Neural cell (in vitro differentiated cells): ENCODE measurements at regions not wholly inside any gene's neighbourhood (a gene's known extent, or its start where the extent isn't known, plus 50 kb on each side); places are given as distances from the start of the nearest gene placed in this dataset.

ENCODE experiments used
- H2AFZ ChIP-seq: fragments of 200-600, 300-800 bp; sonication (generic), shearing (Covaris generic); 2 replicates; pipeline ENCODE4 v1.6.0; 2014; ENCODE audit warnings: low read depth, mild to moderate bottlenecking, antibody characterized with exemption, low read length, moderate library complexity
- H3F3A ChIP-seq: fragments of 200-600 bp; shearing (Covaris generic); 2 replicates; pipeline ENCODE4 v1.6.1; 2016; ENCODE audit warnings: mild to moderate bottlenecking, moderate library complexity, mixed read lengths, antibody characterized with exemption, low read length; ENCODE audit not compliant: insufficient read depth, poor library complexity, severe bottlenecking
- H3K27ac ChIP-seq: fragments of 200-600, 300-800 bp; sonication (generic), shearing (Covaris generic); 2 replicates; pipeline ENCODE4 v1.5.1; 2014; ENCODE audit warnings: mild to moderate bottlenecking, low read length, moderate library complexity
- H3K27me3 ChIP-seq: fragments of 300-800, 200-600 bp; sonication (generic), shearing (Covaris generic); 2 replicates; pipeline ENCODE4 v1.6.0; 2014; ENCODE audit warnings: mild to moderate bottlenecking, low read depth, low read length, moderate library complexity; ENCODE audit not compliant: insufficient read depth
- H3K36me3 ChIP-seq: fragments of 300-800, 200-600 bp; sonication (generic), shearing (Covaris generic); 2 replicates; pipeline ENCODE4 v1.5.1; 2014; ENCODE audit warnings: mild to moderate bottlenecking, antibody characterized with exemption, low read length, moderate library complexity; ENCODE audit not compliant: insufficient read depth
- H3K4me2 ChIP-seq: fragments of 300-800, 200-600 bp; sonication (generic), shearing (Covaris generic); 2 replicates; pipeline ENCODE4 v1.6.0; 2014; ENCODE audit warnings: mild to moderate bottlenecking, low read length
- H3K4me3 ChIP-seq: fragments of 300-800, 200-600 bp; sonication (generic), shearing (Covaris generic); 2 replicates; pipeline ENCODE4 v1.5.1; 2014; ENCODE audit warnings: mild to moderate bottlenecking, low read length, moderate library complexity
- H3K79me2 ChIP-seq: fragments of 200-600 bp; shearing (Covaris generic); replicated peaks from 2 replicates; pipeline ENCODE4 v1.6.0; 2014; ENCODE audit warnings: mild to moderate bottlenecking, low read length, moderate library complexity; ENCODE audit not compliant: insufficient read depth
- H3K9ac ChIP-seq: fragments of 300-800, 200-600 bp; sonication (generic), shearing (Covaris generic); 2 replicates; pipeline ENCODE4 v1.6.1; 2016; ENCODE audit warnings: mild to moderate bottlenecking, low read length, mixed read lengths
- H3K9me2 ChIP-seq: fragments of 200-600 bp; shearing (Covaris generic); 2 replicates; pipeline ENCODE4 v1.6.1; 2016; ENCODE audit warnings: mild to moderate bottlenecking, low read length, mixed read lengths; ENCODE audit not compliant: insufficient read depth
- H3K9me3 ChIP-seq: fragments of 200-600, 300-800 bp; sonication (generic), shearing (Covaris generic); 2 replicates; pipeline ENCODE4 v1.6.1; 2016; ENCODE audit warnings: mild to moderate bottlenecking, mixed run types, low read length, moderate library complexity, mixed read lengths
- H4K20me1 ChIP-seq: fragments of 200-600 bp; shearing (Covaris generic); 2 replicates; pipeline ENCODE4 v1.6.1; 2016; ENCODE audit warnings: mild to moderate bottlenecking, mixed run types; ENCODE audit not compliant: insufficient read depth
- EP300 ChIP-seq: fragments of 450-650 bp; conservative IDR thresholded peaks from 2 replicates; pipeline ENCODE4 v1.6.1; 2014; ENCODE audit warnings: antibody characterized with exemption, mild to moderate bottlenecking, moderate library complexity; ENCODE audit not compliant: poor library complexity, severe bottlenecking
- EZH2 ChIP-seq: fragments of 200-600, 300-800 bp; shearing (Covaris generic), sonication (generic); IDR thresholded peaks from 2 replicates; pipeline ENCODE4 v1.6.1; 2014; ENCODE audit warnings: antibody characterized with exemption, low read length, borderline replicate concordance, mild to moderate bottlenecking; ENCODE audit not compliant: insufficient read depth, poor library complexity, severe bottlenecking
- MXI1 ChIP-seq: fragments of 450-650 bp; conservative IDR thresholded peaks from 2 replicates; pipeline ENCODE4 v1.6.1; 2014; ENCODE audit warnings: antibody characterized with exemption, mild to moderate bottlenecking; ENCODE audit not compliant: poor library complexity, severe bottlenecking
- POLR2AphosphoS5 ChIP-seq: IDR thresholded peaks from 2 replicates; pipeline ENCODE4 v1.6.1; 2012
- RAD21 ChIP-seq: fragments of 450-650 bp; conservative IDR thresholded peaks from 2 replicates; pipeline ENCODE4 v1.6.1; 2014; ENCODE audit warnings: antibody characterized with exemption, mild to moderate bottlenecking, moderate library complexity
- SMC3 ChIP-seq: fragments of 450-650 bp; conservative IDR thresholded peaks from 2 replicates; pipeline ENCODE4 v1.6.1; 2014; ENCODE audit warnings: antibody characterized with exemption, mild to moderate bottlenecking, moderate library complexity; ENCODE audit not compliant: poor library complexity
- TAF1 ChIP-seq: IDR thresholded peaks from 2 replicates; pipeline ENCODE4 v1.6.1; 2012; ENCODE audit warnings: low read depth
- TF ChIP-seq, protein P1 (sequence below): IDR thresholded peaks from 2 replicates; pipeline ENCODE4 v1.6.1; 2012; ENCODE audit warnings: borderline replicate concordance
- TF ChIP-seq, protein P2 (sequence below): fragments of 450-650 bp; IDR thresholded peaks from 2 replicates; pipeline ENCODE4 v1.5.1; 2014; ENCODE audit warnings: antibody characterized with exemption, mild to moderate bottlenecking, moderate library complexity; ENCODE audit not compliant: poor library complexity, severe bottlenecking

DNA sequence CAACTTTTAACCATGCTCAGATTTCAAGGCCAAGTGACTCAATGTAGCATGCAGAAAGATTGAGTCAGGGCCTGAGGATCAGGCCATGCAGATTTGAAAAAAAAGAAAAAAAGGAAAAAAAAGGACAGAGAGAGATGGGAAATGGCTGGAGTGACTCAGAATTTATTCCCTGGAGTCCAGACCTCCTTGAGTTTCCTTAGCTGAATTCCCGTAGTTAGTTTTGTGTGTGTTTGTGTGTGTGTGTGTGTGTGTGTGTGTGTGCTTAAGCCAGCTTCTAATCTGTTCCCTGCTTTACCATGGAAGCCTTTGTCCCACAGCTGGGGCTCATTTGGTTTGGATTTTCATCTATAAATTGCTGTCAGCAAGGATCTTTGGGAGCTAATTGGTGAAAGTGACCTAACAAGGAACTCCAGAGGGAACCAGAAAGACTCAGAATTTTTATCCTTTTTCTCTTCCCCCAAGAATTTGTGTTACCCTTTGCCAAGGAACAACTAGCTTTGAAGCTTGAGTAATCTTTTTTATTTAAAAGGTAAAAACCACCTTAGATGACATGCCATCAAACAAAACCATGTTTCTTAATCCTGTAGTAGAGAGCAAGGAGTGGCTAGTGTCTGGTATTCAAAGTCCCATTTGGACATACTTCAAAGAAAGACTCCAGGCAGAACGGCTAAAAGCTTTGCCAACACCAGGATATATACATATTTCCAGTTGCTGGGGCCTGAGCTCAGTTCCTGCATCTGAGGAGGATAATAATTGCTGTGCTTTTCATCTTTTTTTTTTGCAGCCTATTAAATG, 109.0 kb upstream of the DDIT4L start:
- Histone ChIP-seq H3K9me3 (no peaks in the 10 kb centered on the region), H3F3A (no peaks in the 10 kb centered on the region), H3K27ac (no peak overlapping the region), H3K36me3 (no peaks in the 10 kb centered on the region), H4K20me1 (no peaks in the 10 kb centered on the region), H3K79me2 (no peaks in the 10 kb centered on the region), H3K4me3 (no peak overlapping the region), H3K27me3 (no peaks in the 10 kb centered on the region), H3K9me2 (no peaks in the 10 kb centered on the region), H3K4me2 (no peak overlapping the region), H3K9ac (no peak overlapping the region), H2AFZ (no peak overlapping the region)
- no peak for TF ChIP-seq SMC3
- TF ChIP-seq POLR2AphosphoS5, result no peak
- no peak for TF ChIP-seq MXI1
- TF ChIP-seq, protein P1, sequence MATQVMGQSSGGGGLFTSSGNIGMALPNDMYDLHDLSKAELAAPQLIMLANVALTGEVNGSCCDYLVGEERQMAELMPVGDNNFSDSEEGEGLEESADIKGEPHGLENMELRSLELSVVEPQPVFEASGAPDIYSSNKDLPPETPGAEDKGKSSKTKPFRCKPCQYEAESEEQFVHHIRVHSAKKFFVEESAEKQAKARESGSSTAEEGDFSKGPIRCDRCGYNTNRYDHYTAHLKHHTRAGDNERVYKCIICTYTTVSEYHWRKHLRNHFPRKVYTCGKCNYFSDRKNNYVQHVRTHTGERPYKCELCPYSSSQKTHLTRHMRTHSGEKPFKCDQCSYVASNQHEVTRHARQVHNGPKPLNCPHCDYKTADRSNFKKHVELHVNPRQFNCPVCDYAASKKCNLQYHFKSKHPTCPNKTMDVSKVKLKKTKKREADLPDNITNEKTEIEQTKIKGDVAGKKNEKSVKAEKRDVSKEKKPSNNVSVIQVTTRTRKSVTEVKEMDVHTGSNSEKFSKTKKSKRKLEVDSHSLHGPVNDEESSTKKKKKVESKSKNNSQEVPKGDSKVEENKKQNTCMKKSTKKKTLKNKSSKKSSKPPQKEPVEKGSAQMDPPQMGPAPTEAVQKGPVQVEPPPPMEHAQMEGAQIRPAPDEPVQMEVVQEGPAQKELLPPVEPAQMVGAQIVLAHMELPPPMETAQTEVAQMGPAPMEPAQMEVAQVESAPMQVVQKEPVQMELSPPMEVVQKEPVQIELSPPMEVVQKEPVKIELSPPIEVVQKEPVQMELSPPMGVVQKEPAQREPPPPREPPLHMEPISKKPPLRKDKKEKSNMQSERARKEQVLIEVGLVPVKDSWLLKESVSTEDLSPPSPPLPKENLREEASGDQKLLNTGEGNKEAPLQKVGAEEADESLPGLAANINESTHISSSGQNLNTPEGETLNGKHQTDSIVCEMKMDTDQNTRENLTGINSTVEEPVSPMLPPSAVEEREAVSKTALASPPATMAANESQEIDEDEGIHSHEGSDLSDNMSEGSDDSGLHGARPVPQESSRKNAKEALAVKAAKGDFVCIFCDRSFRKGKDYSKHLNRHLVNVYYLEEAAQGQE, result no peak
- TF ChIP-seq TAF1, result no peak
- TF ChIP-seq, protein P2, sequence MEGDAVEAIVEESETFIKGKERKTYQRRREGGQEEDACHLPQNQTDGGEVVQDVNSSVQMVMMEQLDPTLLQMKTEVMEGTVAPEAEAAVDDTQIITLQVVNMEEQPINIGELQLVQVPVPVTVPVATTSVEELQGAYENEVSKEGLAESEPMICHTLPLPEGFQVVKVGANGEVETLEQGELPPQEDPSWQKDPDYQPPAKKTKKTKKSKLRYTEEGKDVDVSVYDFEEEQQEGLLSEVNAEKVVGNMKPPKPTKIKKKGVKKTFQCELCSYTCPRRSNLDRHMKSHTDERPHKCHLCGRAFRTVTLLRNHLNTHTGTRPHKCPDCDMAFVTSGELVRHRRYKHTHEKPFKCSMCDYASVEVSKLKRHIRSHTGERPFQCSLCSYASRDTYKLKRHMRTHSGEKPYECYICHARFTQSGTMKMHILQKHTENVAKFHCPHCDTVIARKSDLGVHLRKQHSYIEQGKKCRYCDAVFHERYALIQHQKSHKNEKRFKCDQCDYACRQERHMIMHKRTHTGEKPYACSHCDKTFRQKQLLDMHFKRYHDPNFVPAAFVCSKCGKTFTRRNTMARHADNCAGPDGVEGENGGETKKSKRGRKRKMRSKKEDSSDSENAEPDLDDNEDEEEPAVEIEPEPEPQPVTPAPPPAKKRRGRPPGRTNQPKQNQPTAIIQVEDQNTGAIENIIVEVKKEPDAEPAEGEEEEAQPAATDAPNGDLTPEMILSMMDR, result no peak
- TF ChIP-seq RAD21, result no peak
- TF ChIP-seq EP300, result no peak
- no peak for TF ChIP-seq EZH2

DNA sequence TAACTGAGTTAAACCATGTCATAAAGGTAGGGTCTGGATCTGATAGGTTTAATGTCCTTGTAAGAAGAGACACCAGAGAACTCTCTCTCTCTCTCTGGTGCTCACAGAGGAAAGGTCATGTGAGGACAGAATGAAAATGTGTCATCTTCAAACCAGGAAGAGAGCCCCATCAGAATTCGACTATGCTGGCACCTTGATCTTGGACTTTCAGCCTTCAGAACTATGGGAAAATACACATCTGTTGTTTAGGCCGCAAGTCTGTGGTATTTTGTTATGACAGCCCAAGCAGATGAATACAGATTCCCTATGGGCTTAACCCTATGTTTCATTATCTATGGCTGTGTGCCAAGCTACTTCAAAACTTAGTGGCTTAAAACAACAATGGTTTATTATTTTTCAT, 105.5 kb upstream of the DDIT4L start:
- TF ChIP-seq EP300, result no peak
- TF ChIP-seq TAF1, result no peak
- no peak for TF ChIP-seq EZH2
- TF ChIP-seq, protein P1, result no peak
- no peak for TF ChIP-seq MXI1
- TF ChIP-seq RAD21, result no peak
- TF ChIP-seq, protein P2, result no peak
- no peak for TF ChIP-seq SMC3
- no peak for TF ChIP-seq POLR2AphosphoS5
- Histone ChIP-seq H3K9me3 (no peaks in the 10 kb centered on the region), H3K4me3 (no peak overlapping the region), H3K9ac (no peak overlapping the region), H3K36me3 (no peaks in the 10 kb centered on the region), H3K79me2 (no peaks in the 10 kb centered on the region), H2AFZ (no peak overlapping the region), H4K20me1 (no peaks in the 10 kb centered on the region), H3K27ac (no peak overlapping the region), H3K9me2 (no peaks in the 10 kb centered on the region), H3K27me3 (no peaks in the 10 kb centered on the region), H3K4me2 (no peak overlapping the region), H3F3A (no peaks in the 10 kb centered on the region)
